NT2/D1 (cell line): ENCODE measurements at regions not wholly inside any gene's neighbourhood (a gene's known extent, or its start where the extent isn't known, plus 50 kb on each side); places are given as distances from the start of the nearest gene placed in this dataset.

Experiments
- SUZ12 ChIP-seq: IDR thresholded peaks from 2 replicates; pipeline ENCODE4 v1.6.1; 2011; ENCODE audit not compliant: insufficient read length, insufficient read depth; ENCODE audit errors: extremely low read depth
- YY1 ChIP-seq: IDR thresholded peaks from 2 replicates; pipeline ENCODE4 v1.6.1; 2011; ENCODE audit not compliant: insufficient read length, insufficient read depth
- ZNF274 ChIP-seq: IDR thresholded peaks from 2 replicates; pipeline ENCODE4 v1.6.1; 2011; ENCODE audit warnings: mild to moderate bottlenecking, low read depth, low read length

DNA sequence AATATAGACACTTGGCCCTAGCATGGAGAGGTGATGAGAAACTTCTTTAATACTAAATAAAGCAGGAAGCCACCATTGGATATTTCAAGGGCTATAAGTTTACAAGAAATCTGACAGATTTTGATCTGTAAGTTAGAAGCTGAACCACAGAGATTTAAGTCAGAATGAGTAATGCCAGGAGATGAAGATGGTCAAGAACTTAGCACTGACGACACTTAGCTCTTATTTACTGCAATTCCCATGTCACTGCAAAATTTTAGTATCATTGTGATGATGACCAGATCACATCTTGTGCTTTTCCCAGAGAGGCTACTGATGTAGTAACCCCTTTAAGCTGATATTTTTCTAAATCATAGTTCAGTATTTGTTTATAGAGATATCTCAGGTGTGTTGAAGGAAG lies 59.4 kb upstream of the CD96 start:
- TF ChIP-seq ZNF274 (no peak), SUZ12 (no peak), YY1 (no peak)
